Endothelial cell of umbilical vein (primary cell): ENCODE measurements at regions not wholly inside any gene's neighbourhood (a gene's known extent, or its start where the extent isn't known, plus 50 kb on each side); places are given as distances from the start of the nearest gene placed in this dataset.
"Not testable (repeated sequence)": the region's sequence is repeated elsewhere in the genome, so short reads cannot be mapped to it uniquely, and the experiment has no call there.

Experiments
- BruUV-seq: library from RNA; stranded (reverse); fragments of 400-500 nt; replicated peaks from 2 replicates; lab custom pipeline; 2021; lab: Mats Ljungman, UMichigan
- CTCF ChIA-PET: fragments of 300-600, 350-600 bp; sonication (Branson Sonifier 250); formaldehyde crosslinking; loops from one replicate; lab custom pipeline; 2021; ENCODE audit warnings: antibody characterized with exemption, inconsistent platforms; lab: Charles Lee
- POLR2A ChIA-PET: fragments of 300-600, 350-600 bp; sonication (Branson Sonifier 250); formaldehyde crosslinking; loops from one replicate; lab custom pipeline; 2021; ENCODE audit warnings: antibody characterized with exemption, inconsistent platforms; lab: Charles Lee
- DNase-seq: peaks from one replicate; pipeline ENCODE4 v3.0.0-alpha.2; 2011; ENCODE audit warnings: low read depth, low spot score
- FAIRE-seq: peaks from 2 replicates; lab custom pipeline; 2011; peaks lifted over from hg19 to GRCh38; lab: Jason Lieb, UNC
- H2AFZ ChIP-seq: 2 replicates; pipeline ENCODE4 v1.6.0; 2012; ENCODE audit warnings: low read depth, low read length, control low read depth, inconsistent platforms
- H3K27ac ChIP-seq: 2 replicates; pipeline ENCODE4 v1.5.1; 2011; ENCODE audit warnings: low read depth, mild to moderate bottlenecking, control low read depth, low read length, moderate library complexity; ENCODE audit not compliant: insufficient read depth
- H3K27me3 ChIP-seq, 2 experiments: 2 replicates each; pipeline versions ENCODE4 v1.6.0 to v1.6.1; 2011; ENCODE audit warnings: low read length in 2 of 2, mixed read lengths in 1 of 2; ENCODE audit not compliant: control insufficient read depth in 2 of 2, insufficient read depth in 2 of 2
- H3K36me3 ChIP-seq, 2 experiments: 2 replicates in 1 of 2; 3 replicates in 1 of 2; pipeline ENCODE4 v1.5.1; 2011; ENCODE audit warnings: low read length in 2 of 2, mild to moderate bottlenecking in 1 of 2, moderate library complexity in 1 of 2; ENCODE audit not compliant: control insufficient read depth in 2 of 2, insufficient read depth in 2 of 2; ENCODE audit errors: extremely low read depth in 1 of 2
- H3K4me1 ChIP-seq: 3 replicates; pipeline ENCODE4 v1.5.1; 2011; ENCODE audit warnings: mild to moderate bottlenecking, low read length; ENCODE audit not compliant: control insufficient read depth, insufficient read depth; ENCODE audit errors: extremely low read depth
- H3K4me2 ChIP-seq: 2 replicates; pipeline ENCODE4 v1.6.1; 2011; ENCODE audit warnings: low read length, control low read depth, mixed read lengths; ENCODE audit not compliant: insufficient read depth
- H3K4me3 ChIP-seq, 3 experiments: fragments of 200-600 bp in 1 of 3; sonication (generic), shearing (Covaris generic) in 1 of 3; replicated peaks in 1 of 3; 2 replicates each; pipeline ENCODE4 v1.5.1; 2011 to 2016; ENCODE audit warnings: control low read depth in 3 of 3, low read length in 3 of 3, mild to moderate bottlenecking in 2 of 3, inconsistent platforms in 1 of 3, low read depth in 1 of 3, moderate library complexity in 1 of 3; ENCODE audit not compliant: insufficient read depth in 1 of 3
- H3K79me2 ChIP-seq: 2 replicates; pipeline ENCODE4 v1.6.0; 2012; ENCODE audit warnings: low read length, inconsistent platforms; ENCODE audit not compliant: control insufficient read depth, insufficient read depth
- H3K9ac ChIP-seq: replicated peaks from 2 replicates; pipeline ENCODE3; 2011; ENCODE audit warnings: low read length, control low read depth; ENCODE audit not compliant: insufficient read depth; ENCODE audit errors: extremely low read depth
- H3K9me1 ChIP-seq: replicated peaks from 3 replicates; pipeline ENCODE4 v1.6.0; 2011; ENCODE audit warnings: mild to moderate bottlenecking, low read length; ENCODE audit not compliant: control insufficient read depth, insufficient read depth; ENCODE audit errors: extremely low read depth
- H3K9me3 ChIP-seq: replicated peaks from 2 replicates; pipeline ENCODE4 v1.5.1; 2012; ENCODE audit warnings: low read length, inconsistent platforms; ENCODE audit not compliant: control insufficient read depth, insufficient read depth
- H4K20me1 ChIP-seq: replicated peaks from 2 replicates; pipeline ENCODE3; 2011; ENCODE audit warnings: mild to moderate bottlenecking, low read length; ENCODE audit not compliant: control insufficient read depth, insufficient read depth; ENCODE audit errors: extremely low read depth
- CTCF ChIP-seq, 2 donors: IDR thresholded peaks; 1 replicate in 1 of 2; 2 replicates in 1 of 2; pipeline ENCODE4 v1.5.1; 2011; ENCODE audit warnings: low read length in 2 of 2, mild to moderate bottlenecking in 2 of 2, moderate library complexity in 2 of 2, control low read depth in 1 of 2, inconsistent platforms in 1 of 2, low read depth in 1 of 2; ENCODE audit not compliant: insufficient read depth in 1 of 2; ENCODE audit errors: extremely low read depth in 1 of 2
- EZH2 ChIP-seq: IDR thresholded peaks from 2 replicates; pipeline ENCODE4 v1.6.1; 2012; ENCODE audit warnings: borderline replicate concordance, low read depth, mild to moderate bottlenecking, moderate library complexity, low read length, inconsistent platforms; ENCODE audit not compliant: severe bottlenecking
- FOS ChIP-seq: IDR thresholded peaks from 2 replicates; pipeline ENCODE4 v1.6.1; 2011; ENCODE audit warnings: mild to moderate bottlenecking, low read length, moderate library complexity, borderline replicate concordance; ENCODE audit not compliant: insufficient read depth
- GATA2 ChIP-seq: IDR thresholded peaks from 2 replicates; pipeline ENCODE4 v1.7.0; 2011; ENCODE audit warnings: low read depth, mild to moderate bottlenecking, moderate library complexity, mixed read lengths, low read length; ENCODE audit not compliant: insufficient read length, insufficient read depth
- JUN ChIP-seq: IDR thresholded peaks from 2 replicates; pipeline ENCODE4 v1.6.1; 2011; ENCODE audit warnings: borderline replicate concordance, low read depth; ENCODE audit not compliant: insufficient read length, insufficient read depth
- MAX ChIP-seq: IDR thresholded peaks from 2 replicates; pipeline ENCODE4 v1.6.1; 2011; ENCODE audit not compliant: insufficient read depth, insufficient read length
- MYC ChIP-seq: IDR thresholded peaks from one replicate; pipeline ENCODE4 v1.6.1; 2011; ENCODE audit warnings: mild to moderate bottlenecking, low read depth, low read length
- POLR2A ChIP-seq: IDR thresholded peaks from 2 replicates; pipeline ENCODE4 v1.6.1; 2012; ENCODE audit warnings: low read depth, mild to moderate bottlenecking, control low read depth, low read length
- POLR2AphosphoS5 ChIP-seq: IDR thresholded peaks from 2 replicates; pipeline ENCODE4 v1.6.1; 2012; ENCODE audit warnings: low read depth, mild to moderate bottlenecking, control low read depth, low read length, moderate library complexity; ENCODE audit not compliant: insufficient read depth
- dilution Hi-C: fragments of 300-500 bp; cut with MboI; formaldehyde crosslinking; loops from one replicate; pipeline ENCODE4 v1.15.0; 2019; ENCODE audit warnings: low sequenced_read_pairs; ENCODE audit not compliant: extremely low pct_ligation_motif_present
- intact Hi-C: fragments of 100-400 bp; cut with micrococcal nuclease; formaldehyde crosslinking; loops from one replicate; pipeline ENCODE4 v1.10.0; 2022

DNA sequence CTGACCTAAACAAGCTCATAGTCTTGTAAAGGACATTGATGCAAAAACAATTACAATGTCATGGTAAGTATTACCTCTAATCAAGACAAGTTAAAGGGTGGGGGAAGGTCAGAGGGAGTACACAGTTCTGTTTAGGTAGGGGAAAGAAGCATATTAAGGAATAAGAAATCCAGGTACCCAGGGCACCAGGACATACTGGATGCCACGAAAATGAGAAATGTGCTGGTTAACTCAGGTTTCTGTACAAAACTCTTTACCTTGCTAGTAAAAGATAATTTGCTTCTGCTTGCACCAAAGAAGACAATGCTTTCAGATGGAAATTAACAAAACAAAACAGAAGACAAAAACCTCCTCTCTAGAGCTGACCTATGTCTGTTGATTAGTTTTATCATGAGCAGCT is 70.7 kb upstream of the MED13 start:
- Histone ChIP-seq H3K9me3 (no peaks in the 10 kb centered on the region), H2AFZ (no peak overlapping the region), H3K4me3 (no peak overlapping the region), H4K20me1 (no peaks in the 10 kb centered on the region), H3K4me1 (no peaks in the 10 kb centered on the region), H3K27ac (no peak overlapping the region), H3K9me1 (no peaks in the 10 kb centered on the region), H3K36me3 (no peaks in the 10 kb centered on the region), H3K27me3 (peaks cover 5 to 9% of the 10 kb centered on the region in 2 experiments), H3K79me2 (no peaks in the 10 kb centered on the region), H3K9ac (no peak overlapping the region), H3K4me2 (no peak overlapping the region)
- DNase-seq (no peak), FAIRE-seq (no peak)
- TF ChIP-seq POLR2A (no peak), GATA2 (no peak), CTCF (IDR thresholded peaks at IDR 0.05; ENCODE audit: extremely low read depth in 1 of 2, insufficient read depth in 1 of 2, low read depth in 1 of 2, low read length in 2 of 2) (no peak), EZH2 (no peak), POLR2AphosphoS5 (no peak), MAX (no peak), MYC (no peak), FOS (no peak), JUN (no peak)
- ChIA-PET POLR2A (no interaction called here), CTCF (interaction anchor here (0.9 to 1.6 kb wide), 4 partner anchors 14 to 280 kb away, joined by 3 read pairs; no protein-coding TSS in a partner anchor)
- intact Hi-C loops (no loop called here), dilution Hi-C loops (no loop called here)
- no TSS peak for BruUV-seq

DNA sequence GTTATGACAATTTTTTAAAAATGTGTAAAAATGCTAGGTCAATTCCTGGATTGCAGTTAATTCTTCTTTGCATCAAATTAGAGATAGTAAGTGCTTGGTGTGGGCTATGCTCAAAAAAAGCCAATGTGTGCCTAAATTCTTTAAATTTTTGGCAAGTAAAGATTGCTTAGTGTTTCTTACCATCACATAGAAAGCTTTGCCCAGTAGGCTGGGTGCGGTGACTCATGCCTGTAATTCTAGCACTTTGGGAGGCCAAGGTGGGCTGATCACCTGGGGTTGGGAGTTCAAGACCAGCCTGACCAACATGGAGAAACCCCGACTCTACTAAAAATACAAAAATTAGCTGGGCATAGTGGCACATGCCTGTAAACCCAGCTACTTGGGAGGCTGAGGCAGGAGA is 70.0 kb upstream of the MED13 start:
- DNase-seq, POLR2A ChIA-PET, H3K36me3 ChIP-seq, H3K27me3 ChIP-seq, H4K20me1 ChIP-seq, dilution Hi-C loops, BruUV-seq, H3K79me2 ChIP-seq, H3K27ac ChIP-seq, H2AFZ ChIP-seq, H3K4me3 ChIP-seq, H3K9me1 ChIP-seq, H3K9me3 ChIP-seq, intact Hi-C loops, FAIRE-seq, H3K4me1 ChIP-seq, H3K4me2 ChIP-seq, H3K9ac ChIP-seq: not testable (repeated sequence)
- CTCF ChIA-PET, result interaction anchor here (0.9 to 1.0 kb wide), 2 partner anchors 13 to 18 kb away, joined by 3 read pairs; no protein-coding TSS in a partner anchor
